A673 (cell line): ENCODE measurements at regions not wholly inside any gene's neighbourhood (a gene's known extent, or its start where the extent isn't known, plus 50 kb on each side); places are given as distances from the start of the nearest gene placed in this dataset.
"Not testable (repeated sequence)": the region's sequence is repeated elsewhere in the genome, so short reads cannot be mapped to it uniquely, and the experiment has no call there.

Experiments used
- BruUV-seq: library from RNA; stranded (reverse); fragments of 400-500 nt; replicated peaks from 2 replicates; lab custom pipeline; 2021; lab: Mats Ljungman, UMichigan
- CTCF ChIA-PET: fragments of 300-600 bp; sonication (Branson Sonifier 250); formaldehyde crosslinking; loops from one replicate; lab custom pipeline; 2022; ENCODE audit warnings: antibody characterized with exemption; lab: Charles Lee
- POLR2A ChIA-PET: fragments of 300-600 bp; sonication (Branson Sonifier 250); formaldehyde crosslinking; loops from one replicate; lab custom pipeline; 2022; ENCODE audit warnings: antibody characterized with exemption; ENCODE audit not compliant: low non-redundant PET; lab: Charles Lee
- DNase-seq: peaks from one replicate; pipeline ENCODE4 v3.0.0-alpha.2; 2015; ENCODE audit warnings: low spot score
- H3K27ac ChIP-seq: fragments of 200-600 bp; sonication (generic); 2 replicates; pipeline ENCODE4 v1.5.1; 2016; ENCODE audit warnings: mixed run types, low read depth, mild to moderate bottlenecking, mixed read lengths, antibody characterized with exemption, low read length; ENCODE audit not compliant: poor library complexity, severe bottlenecking
- H3K27me3 ChIP-seq: fragments of 200-600 bp; sonication (generic); replicated peaks from 2 replicates; pipeline ENCODE4 v1.6.1; 2017; ENCODE audit warnings: mixed run types, low read depth, mild to moderate bottlenecking, mixed read lengths, antibody characterized with exemption, low read length; ENCODE audit not compliant: insufficient read depth, poor library complexity
- H3K36me3 ChIP-seq: fragments of 200-600 bp; sonication (generic); 2 replicates; pipeline ENCODE4 v1.6.1; 2016; ENCODE audit warnings: mixed run types, mild to moderate bottlenecking, mixed read lengths, antibody characterized with exemption, low read length; ENCODE audit not compliant: insufficient read depth, poor library complexity, severe bottlenecking
- H3K4me1 ChIP-seq: fragments of 200-600 bp; sonication (generic); 2 replicates; pipeline ENCODE4 v1.6.1; 2017; ENCODE audit warnings: mixed run types, mild to moderate bottlenecking, mixed read lengths, antibody characterized with exemption, low read length; ENCODE audit not compliant: insufficient read depth, poor library complexity, severe bottlenecking
- H3K4me3 ChIP-seq: fragments of 200-600 bp; sonication (generic); 2 replicates; pipeline ENCODE4 v1.5.1; 2016; ENCODE audit warnings: low read depth, mixed run types, mild to moderate bottlenecking, mixed read lengths, low read length; ENCODE audit not compliant: poor library complexity, severe bottlenecking
- H3K9me3 ChIP-seq: fragments of 200-600 bp; sonication (generic); 2 replicates; pipeline ENCODE4 v1.6.1; 2016; ENCODE audit warnings: mixed run types, low read depth, mild to moderate bottlenecking, mixed read lengths, antibody characterized with exemption, low read length; ENCODE audit not compliant: poor library complexity, severe bottlenecking
- EZH2 ChIP-seq: fragments of 200-600 bp; sonication (generic); IDR thresholded peaks from 2 replicates; pipeline ENCODE4 v1.6.1; 2017; ENCODE audit warnings: borderline replicate concordance, low read depth, mild to moderate bottlenecking, mixed read lengths, antibody characterized with exemption, low read length; ENCODE audit not compliant: poor library complexity, severe bottlenecking
- intact Hi-C: fragments of 100-400 bp; cut with micrococcal nuclease; formaldehyde crosslinking; loops from one replicate; pipeline ENCODE4 v1.10.0; 2022; ENCODE audit not compliant: unreplicated experiment
- TF ChIP-seq, protein P1 (sequence below): fragments of 300-800, 200-600 bp; sonication (generic); conservative IDR thresholded peaks from 2 replicates; pipeline ENCODE4 v1.5.1; 2017; ENCODE audit warnings: low read depth, mild to moderate bottlenecking, antibody characterized with exemption, low read length, moderate library complexity, mixed read lengths

DNA sequence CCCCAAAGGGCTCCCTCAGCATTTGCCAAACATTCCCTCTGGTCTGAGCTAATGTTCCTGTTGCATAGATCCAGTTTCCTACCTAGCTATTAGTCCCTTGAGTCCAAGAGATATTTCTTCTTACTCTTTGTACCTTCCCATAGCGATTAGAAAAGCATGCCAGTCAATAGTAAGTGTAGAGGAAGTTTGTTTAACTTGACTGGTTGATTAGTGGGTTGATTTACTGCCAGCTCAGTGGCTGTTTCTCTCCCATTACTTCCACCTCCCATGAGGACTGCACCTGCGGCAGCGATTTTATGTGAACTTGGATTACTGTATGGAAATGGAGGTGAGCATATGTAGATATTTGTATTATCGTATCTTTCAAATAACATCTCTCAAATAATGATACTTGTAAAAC, 1748.4 kb upstream of the CELF4 start:
- ChIA-PET CTCF (no interaction called here), POLR2A (no interaction called here)
- no TSS peak for BruUV-seq
- DNase-seq: no peak
- peaks cover 8% of the 10 kb centered on the region for H3K4me1 ChIP-seq
- no peaks in the 10 kb centered on the region for H3K36me3 ChIP-seq
- intact Hi-C loops: no loop called here
- TF ChIP-seq EZH2: no peak
- TF ChIP-seq, protein P1, sequence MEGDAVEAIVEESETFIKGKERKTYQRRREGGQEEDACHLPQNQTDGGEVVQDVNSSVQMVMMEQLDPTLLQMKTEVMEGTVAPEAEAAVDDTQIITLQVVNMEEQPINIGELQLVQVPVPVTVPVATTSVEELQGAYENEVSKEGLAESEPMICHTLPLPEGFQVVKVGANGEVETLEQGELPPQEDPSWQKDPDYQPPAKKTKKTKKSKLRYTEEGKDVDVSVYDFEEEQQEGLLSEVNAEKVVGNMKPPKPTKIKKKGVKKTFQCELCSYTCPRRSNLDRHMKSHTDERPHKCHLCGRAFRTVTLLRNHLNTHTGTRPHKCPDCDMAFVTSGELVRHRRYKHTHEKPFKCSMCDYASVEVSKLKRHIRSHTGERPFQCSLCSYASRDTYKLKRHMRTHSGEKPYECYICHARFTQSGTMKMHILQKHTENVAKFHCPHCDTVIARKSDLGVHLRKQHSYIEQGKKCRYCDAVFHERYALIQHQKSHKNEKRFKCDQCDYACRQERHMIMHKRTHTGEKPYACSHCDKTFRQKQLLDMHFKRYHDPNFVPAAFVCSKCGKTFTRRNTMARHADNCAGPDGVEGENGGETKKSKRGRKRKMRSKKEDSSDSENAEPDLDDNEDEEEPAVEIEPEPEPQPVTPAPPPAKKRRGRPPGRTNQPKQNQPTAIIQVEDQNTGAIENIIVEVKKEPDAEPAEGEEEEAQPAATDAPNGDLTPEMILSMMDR: no peak
- H3K27me3 ChIP-seq: no peaks in the 10 kb centered on the region
- H3K4me3 ChIP-seq: no peak overlapping the region
- no peaks in the 10 kb centered on the region for H3K9me3 ChIP-seq
- H3K27ac ChIP-seq: no peak overlapping the region

DNA sequence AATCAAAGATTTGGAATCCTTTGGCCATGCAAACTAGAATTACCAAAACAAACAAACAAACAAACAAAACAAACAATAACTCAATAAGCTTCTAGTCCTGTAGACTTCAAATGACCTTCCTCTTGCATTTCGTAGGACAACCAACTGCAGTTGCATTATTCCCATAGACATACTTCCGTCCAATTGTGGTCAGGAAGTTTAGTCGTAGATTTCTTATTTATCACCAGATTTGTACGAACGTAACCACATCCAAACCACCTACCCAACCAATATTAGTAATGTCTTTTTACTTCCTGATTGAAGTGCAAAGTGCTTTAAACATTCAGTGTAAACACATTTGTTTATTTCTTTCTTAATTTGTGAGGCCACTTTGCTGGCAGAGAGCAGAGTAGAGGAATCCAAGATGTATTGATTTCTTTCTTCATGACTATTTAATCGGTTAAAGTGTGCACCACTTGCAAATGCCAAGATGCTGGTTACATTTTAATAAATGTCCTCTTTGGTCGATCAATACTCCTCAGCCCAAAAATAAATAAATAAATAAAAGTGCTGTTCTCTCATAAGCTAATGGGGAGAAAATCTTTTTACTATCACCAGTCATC, 1745.6 kb upstream of the CELF4 start:
- Histone ChIP-seq H3K4me3 (no peak overlapping the region), H3K27ac (no peak overlapping the region), H3K9me3 (peaks cover 6% of the 10 kb centered on the region), H3K27me3 (no peaks in the 10 kb centered on the region), H3K36me3 (no peaks in the 10 kb centered on the region), H3K4me1 (peaks cover 8% of the 10 kb centered on the region)
- intact Hi-C loops: no loop called here
- no TSS peak for BruUV-seq
- ChIA-PET POLR2A (no interaction called here), CTCF (no interaction called here)
- DNase-seq: no peak
- no peak for TF ChIP-seq EZH2
- TF ChIP-seq, protein P1: no peak

DNA sequence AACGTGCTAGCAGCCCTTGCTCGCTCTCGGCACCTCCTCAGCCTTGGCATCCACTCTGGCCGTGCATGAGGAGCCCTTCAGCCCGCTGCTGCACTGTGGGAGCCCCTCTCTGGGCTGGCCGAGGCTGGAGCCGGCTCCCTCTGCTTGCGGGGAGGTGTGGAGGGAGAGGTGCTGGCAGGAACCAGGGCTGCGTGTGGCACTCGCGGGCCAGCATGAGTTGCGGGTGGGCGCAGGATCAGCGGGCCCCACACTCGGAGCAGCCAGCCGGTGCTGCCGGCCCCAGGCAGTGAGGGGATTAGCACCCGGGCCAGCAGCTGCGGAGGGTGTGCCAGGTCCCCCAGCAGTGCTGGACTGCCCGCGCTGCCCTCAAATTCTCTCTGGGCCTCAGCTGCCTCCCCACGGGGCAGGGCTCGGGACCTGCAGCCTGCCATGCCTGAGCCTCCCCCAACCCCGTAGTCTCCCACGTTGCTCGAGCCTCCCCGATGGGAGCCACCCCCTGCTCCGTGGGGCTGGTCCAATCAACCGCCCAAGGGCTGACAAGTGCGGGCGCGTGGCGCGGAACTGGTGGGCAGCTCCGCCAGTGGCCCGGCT, 1743.4 kb upstream of the CELF4 start:
- H3K9me3 ChIP-seq, DNase-seq, BruUV-seq, H3K36me3 ChIP-seq, POLR2A ChIA-PET, H3K4me1 ChIP-seq, H3K27ac ChIP-seq, CTCF ChIA-PET, H3K4me3 ChIP-seq, H3K27me3 ChIP-seq, intact Hi-C loops: not testable (repeated sequence)

DNA sequence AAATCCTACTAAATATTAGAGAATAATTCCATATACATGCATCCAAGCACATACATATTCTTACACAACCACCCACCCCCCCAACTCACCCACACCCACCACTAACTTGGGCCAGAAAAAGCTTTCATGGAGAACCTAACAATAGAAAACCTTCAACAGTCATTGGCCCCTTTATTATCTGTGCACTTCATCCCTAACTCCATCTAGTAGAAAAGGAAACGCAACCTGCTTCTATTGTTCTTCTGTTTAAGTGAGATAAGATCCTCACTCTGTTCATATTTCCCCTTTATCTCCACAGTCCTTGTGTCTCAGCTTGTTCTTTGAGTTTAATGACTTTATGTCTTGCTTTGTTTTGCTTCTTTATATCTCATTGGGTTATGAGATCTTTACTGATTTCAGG, 1740.2 kb upstream of the CELF4 start:
- intact Hi-C loops: no loop called here
- H3K36me3 ChIP-seq: no peaks in the 10 kb centered on the region
- H3K4me3 ChIP-seq: no peak overlapping the region
- H3K27me3 ChIP-seq: no peaks in the 10 kb centered on the region
- no peak overlapping the region for H3K27ac ChIP-seq
- ChIA-PET CTCF (no interaction called here), POLR2A (no interaction called here)
- H3K9me3 ChIP-seq: peaks cover 6% of the 10 kb centered on the region
- BruUV-seq: no TSS peak
- TF ChIP-seq, protein P1: no peak
- DNase-seq: no peak
- no peaks in the 10 kb centered on the region for H3K4me1 ChIP-seq
